BJ (cell line): ENCODE measurements at regions not wholly inside any gene's neighbourhood (a gene's known extent, or its start where the extent isn't known, plus 50 kb on each side); places are given as distances from the start of the nearest gene placed in this dataset.

ENCODE experiments used
- CTCF ChIA-PET: fragments of 350-600 bp; formaldehyde crosslinking; extraction: SDS; loops from one replicate; lab custom pipeline; 2021; ENCODE audit warnings: antibody characterized with exemption, inconsistent platforms; lab: Yijun Ruan, JAX
- POLR2A ChIA-PET: fragments of 300-600 bp; sonication (Branson Sonifier 250); formaldehyde crosslinking; extraction: SDS; loops from one replicate; lab custom pipeline; 2021; ENCODE audit warnings: antibody characterized with exemption; lab: Charles Lee
- DNase-seq: peaks from one replicate; pipeline ENCODE4 v3.0.0-alpha.2; 2011; ENCODE audit warnings: low read depth
- H3K27me3 ChIP-seq: 2 replicates; pipeline ENCODE4 v1.6.0; 2011; ENCODE audit warnings: low read length; ENCODE audit not compliant: control insufficient read depth, insufficient read depth
- H3K36me3 ChIP-seq: 2 replicates; pipeline ENCODE4 v1.5.1; 2011; ENCODE audit warnings: low read length; ENCODE audit not compliant: control insufficient read depth, insufficient read depth
- H3K4me3 ChIP-seq: 2 replicates; pipeline ENCODE4 v1.5.1; 2011; ENCODE audit warnings: low read depth, mild to moderate bottlenecking, control low read depth, low read length
- CTCF ChIP-seq: IDR thresholded peaks from 2 replicates; pipeline ENCODE4 v1.5.1; 2011; ENCODE audit warnings: low read depth, mild to moderate bottlenecking, control low read depth, inconsistent platforms, low read length, moderate library complexity; ENCODE audit not compliant: insufficient read depth

GRCh38 chr2:8046849-8047248 lies 635.0 kb upstream of the ID2 start:
- no peaks in the 10 kb centered on the region for H3K27me3 ChIP-seq
- CTCF ChIA-PET: no interaction called here

GRCh38 chr2:8049176-8049575 lies 632.7 kb upstream of the ID2 start:
- POLR2A ChIA-PET: no interaction called here
- TF ChIP-seq CTCF: no peak
- DNase-seq: no peak
- no peaks in the 10 kb centered on the region for H3K36me3 ChIP-seq
- no peak overlapping the region for H3K4me3 ChIP-seq
- no peaks in the 10 kb centered on the region for H3K27me3 ChIP-seq
- CTCF ChIA-PET: no interaction called here

More at GRCh38 chr2:8046849-8047248, 635.0 kb upstream of the ID2 start:
- DNase-seq: no peak
- Histone ChIP-seq H3K4me3 (no peak overlapping the region), H3K36me3 (no peaks in the 10 kb centered on the region)
- POLR2A ChIA-PET: no interaction called here
- no peak for TF ChIP-seq CTCF

- Histone ChIP-seq H3K4me3 (no peak overlapping the region), H3K36me3 (no peaks in the 10 kb centered on the region), H3K27me3 (no peaks in the 10 kb centered on the region)
- no peak for DNase-seq
- TF ChIP-seq CTCF: no peak
- ChIA-PET CTCF (no interaction called here), POLR2A (interaction anchor here (0.6 kb wide), 1 partner anchor 632 kb away, joined by 3 read pairs; the partner anchor contains the start of gene ID2)
These were observed 631.8 kb upstream of the ID2 start for GRCh38 chr2:8049851-8050571.

- Histone ChIP-seq H3K36me3 (no peaks in the 10 kb centered on the region), H3K27me3 (no peaks in the 10 kb centered on the region), H3K4me3 (no peak overlapping the region)
- ChIA-PET POLR2A (no interaction called here), CTCF (no interaction called here)
- no peak for TF ChIP-seq CTCF
- peak; percentile 4 for DNase-seq
These were observed 628.6 kb upstream of the ID2 start for GRCh38 chr2:8053216-8053615.

GRCh38 chr2:8054070-8054469 lies 627.8 kb upstream of the ID2 start:
- TF ChIP-seq CTCF: no peak

More at GRCh38 chr2:8054070-8054469, 627.8 kb upstream of the ID2 start:
- H3K36me3 ChIP-seq: no peaks in the 10 kb centered on the region
- H3K27me3 ChIP-seq: no peaks in the 10 kb centered on the region
- DNase-seq: no peak
- H3K4me3 ChIP-seq: no peak overlapping the region
- ChIA-PET POLR2A (no interaction called here), CTCF (no interaction called here)
